HG03139 (cell line): ENCODE measurements at regions not wholly inside any gene's neighbourhood (a gene's known extent, or its start where the extent isn't known, plus 50 kb on each side); places are given as distances from the start of the nearest gene placed in this dataset.

Experiments
- ATAC-seq: cut with Tn5 transposase; IDR thresholded peaks from one replicate; pipeline ENCODE4 v1.9.1; 2021; ENCODE audit not compliant: unreplicated experiment

DNA sequence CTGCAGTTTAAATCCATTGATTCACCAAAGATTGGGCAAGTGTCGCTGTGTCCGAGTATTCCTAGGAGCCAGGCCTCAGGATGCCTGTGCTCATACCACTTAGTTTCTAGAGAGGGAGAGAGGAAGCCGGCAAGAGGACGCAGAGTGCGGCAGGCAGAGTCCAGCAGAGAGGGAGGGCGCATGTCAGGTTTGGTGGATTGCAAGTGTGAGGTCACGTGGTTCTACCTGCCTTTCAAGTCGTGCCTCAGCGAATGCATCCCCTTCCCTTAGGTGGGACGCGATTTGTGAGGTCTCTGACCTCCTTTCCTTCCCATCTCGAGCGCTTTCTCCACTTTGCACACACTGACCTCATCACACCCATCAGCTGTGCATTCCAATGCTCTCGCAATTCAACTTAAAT is 188.1 kb downstream of the TMEM18 start:
- no peak for ATAC-seq

- ATAC-seq: no peak
These were observed 189.8 kb downstream of the TMEM18 start for GRCh38 chr2:487186-488079.

DNA sequence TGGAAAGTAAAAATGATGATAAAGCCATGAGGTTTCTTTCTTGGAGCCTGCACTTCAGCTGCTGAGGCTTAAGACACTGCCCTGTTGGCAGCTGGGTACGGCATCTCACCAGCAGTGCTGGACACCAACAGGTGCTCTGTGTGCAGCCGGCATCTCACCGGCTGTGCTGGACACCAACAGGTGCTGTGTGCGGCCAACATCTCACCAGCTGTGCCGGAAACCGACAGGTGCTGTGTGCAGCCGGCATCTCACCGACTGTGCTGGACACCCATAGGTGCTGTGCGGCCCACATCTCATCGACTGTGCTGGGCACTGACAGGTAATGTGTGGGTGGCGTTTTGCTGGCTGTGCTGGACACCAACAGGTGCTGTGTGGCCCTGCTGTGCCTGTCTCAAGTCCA is 190.8 kb downstream of the TMEM18 start:
- ATAC-seq: no peak

DNA sequence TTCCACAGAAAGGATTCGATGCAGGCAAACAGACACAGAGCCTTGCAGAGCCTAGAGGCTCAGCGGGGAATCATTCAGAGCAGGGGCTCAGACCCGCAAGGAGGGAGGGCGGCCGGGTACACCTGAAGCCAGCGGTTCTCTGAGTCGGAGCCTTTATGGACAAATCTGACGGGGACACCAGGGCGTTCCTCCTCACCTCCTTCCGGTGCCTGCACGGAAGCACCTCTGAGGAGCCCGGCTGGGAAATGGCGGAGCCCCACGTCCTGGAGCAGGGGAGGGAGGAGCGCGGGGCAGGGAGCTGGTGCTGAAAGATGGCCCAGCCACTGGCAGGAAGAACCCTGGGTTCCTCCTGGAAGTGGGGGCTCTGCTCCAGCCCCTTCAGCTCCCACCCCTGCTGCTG is 193.5 kb upstream of the ALKAL2 start:
- no peak for ATAC-seq

DNA sequence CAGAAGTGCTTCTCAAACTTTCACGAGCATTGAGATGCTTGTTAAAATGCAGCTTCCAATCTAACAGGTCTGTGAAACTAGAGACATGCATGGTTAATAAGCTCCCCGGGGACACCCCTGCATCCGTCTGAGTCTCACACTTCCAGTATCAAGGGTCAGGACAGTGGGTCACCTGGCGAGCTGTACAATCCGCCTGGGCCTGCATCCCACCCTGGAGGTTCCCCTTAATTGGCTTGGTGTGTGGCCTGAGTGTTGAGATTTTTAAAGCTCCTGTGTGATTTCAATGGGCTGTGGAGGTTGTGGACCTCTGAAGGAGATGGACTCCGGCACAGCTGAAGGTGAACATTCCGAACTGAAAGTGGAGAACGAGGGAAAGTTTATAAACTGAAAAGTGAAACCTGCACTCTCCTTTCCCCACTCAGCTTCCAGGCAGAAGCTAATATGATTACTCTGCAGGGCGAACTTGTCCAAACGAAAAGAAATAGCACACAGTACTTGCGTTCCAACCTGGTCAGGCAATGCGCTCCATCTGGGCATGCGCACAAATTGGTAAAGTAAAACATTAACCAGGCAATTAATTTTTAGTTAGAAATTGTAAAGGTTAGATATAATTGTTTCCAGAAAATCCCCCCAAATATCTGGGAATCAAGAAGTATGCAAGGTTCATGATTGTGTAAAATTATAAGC is 191.7 kb upstream of the ALKAL2 start:
- ATAC-seq: no peak

GRCh38 chr2:479031-479430 is 191.1 kb upstream of the ALKAL2 start:
- ATAC-seq: no peak

DNA sequence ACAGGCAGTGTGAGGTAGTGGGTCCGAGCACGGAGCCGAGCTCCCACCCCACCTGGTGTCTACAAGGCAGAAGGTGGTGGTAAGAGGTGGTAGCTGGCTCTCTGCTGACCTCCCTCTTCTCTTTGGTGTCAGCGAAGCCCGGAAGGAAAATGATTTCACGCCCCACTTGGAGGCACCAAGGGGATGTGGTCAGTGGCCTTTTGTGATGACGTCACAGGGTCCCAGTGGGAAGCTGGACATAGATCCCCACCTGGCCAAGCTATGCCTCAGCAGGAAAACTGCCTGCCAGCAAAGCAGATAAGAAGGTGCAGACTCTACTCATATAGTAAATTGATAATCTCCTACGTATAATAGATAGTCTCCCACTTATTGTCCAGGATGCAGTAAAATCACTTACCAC is 183.7 kb upstream of the ALKAL2 start:
- ATAC-seq: no peak

- no peak for ATAC-seq
These were observed 181.6 kb upstream of the ALKAL2 start for GRCh38 chr2:469514-469913.

DNA sequence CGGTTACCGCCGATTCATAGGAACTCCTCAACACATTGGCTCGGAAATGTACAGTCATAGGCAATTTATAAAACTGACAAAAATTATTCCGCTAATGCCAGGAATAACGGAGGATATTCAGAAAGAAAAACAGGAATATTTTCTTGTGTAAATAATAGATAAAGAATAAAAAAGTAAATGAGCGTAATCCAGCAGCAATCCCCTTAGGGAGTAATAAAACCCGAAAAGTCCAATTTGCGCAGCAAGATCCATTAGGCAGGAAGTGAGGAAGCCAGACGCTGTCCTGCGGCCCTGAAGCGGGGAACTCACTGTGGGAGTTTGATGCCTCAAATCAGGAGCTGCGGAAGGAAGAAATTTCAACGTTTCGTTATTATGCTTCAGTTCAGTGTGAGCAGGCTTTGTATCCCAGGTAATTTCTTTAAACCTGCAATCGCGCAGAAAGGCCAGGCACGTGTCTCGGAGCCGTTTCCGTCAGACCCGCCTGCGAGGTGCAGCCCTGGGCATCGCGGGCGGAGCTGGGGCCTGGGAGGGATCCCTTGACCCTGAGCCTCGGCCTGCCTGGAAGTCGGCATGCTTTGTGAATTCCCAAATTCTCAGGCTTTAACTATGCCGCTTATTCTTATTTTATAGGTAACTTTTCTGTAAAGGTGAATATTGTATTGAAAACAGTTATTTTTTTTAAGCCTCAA is 180.9 kb upstream of the ALKAL2 start:
- no peak for ATAC-seq

DNA sequence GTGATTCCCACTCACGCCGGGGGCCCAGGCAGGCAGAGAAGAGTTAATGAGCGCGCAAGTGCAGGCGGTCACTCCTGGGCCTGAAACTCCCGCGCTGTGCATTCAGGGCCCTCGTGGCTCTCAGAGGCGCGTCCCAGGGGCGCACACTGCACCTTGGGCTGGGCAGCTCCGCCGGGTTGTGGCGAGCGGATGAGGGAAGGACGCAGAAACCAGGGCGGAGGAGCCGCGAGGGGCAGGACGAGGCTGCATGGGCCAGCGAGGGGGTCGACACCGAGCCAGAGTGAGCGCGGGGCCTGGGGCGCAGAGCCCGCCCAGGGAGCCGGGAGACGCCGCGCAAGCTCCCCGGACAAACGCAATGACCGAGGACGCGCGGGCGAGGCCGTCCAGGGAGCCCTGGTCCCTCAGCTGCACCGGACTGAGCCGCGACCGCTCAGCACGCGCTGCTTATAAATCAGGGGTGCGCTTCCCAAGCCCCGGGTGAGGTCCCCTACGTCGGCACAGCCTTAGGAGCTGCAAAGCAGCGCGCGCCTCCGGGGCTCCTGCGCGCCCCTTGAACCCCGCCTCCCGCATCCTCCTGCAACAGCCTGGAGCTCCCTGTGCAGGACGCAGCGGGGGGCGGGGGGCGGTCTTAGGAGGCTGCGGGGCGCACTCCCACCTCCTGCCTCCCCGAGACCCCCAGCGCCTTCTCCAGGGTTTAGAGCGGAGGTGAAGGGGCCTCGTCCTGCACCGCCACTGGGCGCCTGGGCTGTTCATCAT is 180.2 kb upstream of the ALKAL2 start:
- no peak for ATAC-seq

DNA sequence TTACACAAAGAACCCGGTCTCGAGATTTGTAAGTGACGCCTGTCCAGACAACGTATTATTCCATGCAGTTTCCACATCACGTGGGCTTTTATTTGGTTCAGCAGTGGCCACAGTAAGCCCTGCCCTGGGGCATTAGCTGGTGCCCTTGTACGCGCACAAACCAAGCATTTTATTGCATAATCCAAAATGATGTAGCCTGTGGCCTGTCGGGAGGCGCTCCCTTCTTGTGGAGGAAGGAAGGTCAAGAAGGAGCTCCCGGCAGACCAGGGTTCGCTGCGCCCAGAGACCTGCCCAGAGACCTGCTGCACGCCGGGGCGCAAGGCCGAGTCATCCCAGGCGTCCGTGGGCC is 179.6 kb upstream of the ALKAL2 start:
- ATAC-seq: no peak

GRCh38 chr2:467101-467500 is 179.2 kb upstream of the ALKAL2 start:
- ATAC-seq: no peak

- ATAC-seq: no peak
These were observed 176.8 kb upstream of the ALKAL2 start for GRCh38 chr2:464562-465309.

DNA sequence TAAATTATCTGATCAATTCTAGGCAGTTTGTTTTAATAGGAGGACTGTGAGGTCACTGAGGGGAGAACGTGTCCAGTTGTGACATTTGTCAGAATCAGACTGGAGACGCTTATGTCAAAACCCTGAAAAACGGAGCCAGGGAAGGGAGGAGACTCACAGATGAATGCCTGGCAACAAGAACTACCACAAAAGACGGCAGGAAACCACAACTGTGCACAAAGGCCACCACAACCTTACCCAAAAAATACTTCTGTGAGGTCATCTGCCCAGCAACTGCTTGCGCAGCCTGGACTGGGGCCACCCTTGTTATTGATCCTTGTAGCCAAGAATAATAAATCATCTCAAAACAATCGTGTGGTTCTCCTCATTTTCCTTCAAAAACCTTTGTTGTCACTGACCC is 173.0 kb upstream of the ALKAL2 start:
- peak; percentile 54 for ATAC-seq

- ATAC-seq: no peak
These were observed 172.0 kb upstream of the ALKAL2 start for GRCh38 chr2:459931-460330.

GRCh38 chr2:458425-458815 is 170.5 kb upstream of the ALKAL2 start:
- ATAC-seq: no peak

GRCh38 chr2:457792-458424 is 170.0 kb upstream of the ALKAL2 start:
- no peak for ATAC-seq

DNA sequence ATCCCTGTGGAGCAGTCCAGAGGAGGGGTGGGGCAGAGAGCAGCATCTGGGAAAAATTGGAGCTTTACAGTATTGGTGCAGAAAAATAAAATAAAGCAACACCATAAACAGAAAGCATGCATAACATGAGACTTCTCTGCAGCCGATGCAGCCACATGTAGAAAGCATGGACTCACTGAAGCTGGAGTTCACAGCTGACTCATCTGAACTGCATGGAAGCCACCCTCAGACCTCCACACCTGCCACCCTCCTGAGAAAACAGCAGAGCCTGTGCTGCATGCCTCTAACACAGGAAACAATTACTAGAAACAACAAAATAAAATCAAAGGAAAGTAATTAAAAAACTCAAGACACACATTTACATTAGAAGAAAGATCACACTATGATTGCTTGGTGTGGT is 169.4 kb upstream of the ALKAL2 start:
- ATAC-seq: no peak

GRCh38 chr2:455913-456312 is 168.0 kb upstream of the ALKAL2 start:
- ATAC-seq: no peak
